ENCODE measurements at regions not wholly inside any gene's neighbourhood (a gene's known extent, or its start where the extent isn't known, plus 50 kb on each side); places are given as distances from the start of the nearest gene placed in this dataset.

GRCh38 chr20:17799575-17800227, 99.9 kb downstream of the BANF2 start:
- TF ChIP-seq CTCF (IDR thresholded peaks at IDR 0.05): no peak
- no peak for TF ChIP-seq EP300 (IDR thresholded peaks at IDR 0.05)
- no peak for TF ChIP-seq POLR2A (IDR thresholded peaks at IDR 0.05)

Data from suprapubic skin (tissue), 3 donors.